NCI-H510A treated with DMSO at 0.1 percent for 48 hours (cell line): ENCODE measurements at regions not wholly inside any gene's neighbourhood (a gene's known extent, or its start where the extent isn't known, plus 50 kb on each side); places are given as distances from the start of the nearest gene placed in this dataset.

Source experiments
- DNase-seq: peaks from one replicate; lab custom pipeline; 2025; lab: John Stamatoyannopoulos, UW

GRCh38 chr4:42330002-42330592 is 67.2 kb upstream of the SHISA3 start:
- DNase-seq = no peak

- DNase-seq = no peak
These were observed 66.2 kb upstream of the SHISA3 start for GRCh38 chr4:42331040-42331439.

- DNase-seq = no peak
These were observed 65.3 kb upstream of the SHISA3 start for GRCh38 chr4:42331914-42332368.

GRCh38 chr4:42339935-42340406 is 57.3 kb upstream of the SHISA3 start:
- no peak for DNase-seq

- no peak for DNase-seq
These were observed 55.7 kb upstream of the SHISA3 start for GRCh38 chr4:42341518-42342026.

GRCh38 chr4:42342459-42342858 is 54.8 kb upstream of the SHISA3 start:
- no peak for DNase-seq

GRCh38 chr4:42344309-42344708 is 53.0 kb upstream of the SHISA3 start:
- no peak for DNase-seq

GRCh38 chr4:42344749-42345148 is 52.5 kb upstream of the SHISA3 start:
- DNase-seq = no peak

GRCh38 chr4:42345962-42346544 is 51.2 kb upstream of the SHISA3 start:
- DNase-seq = no peak

GRCh38 chr4:42347076-42347475 is 50.2 kb upstream of the SHISA3 start:
- DNase-seq = no peak
